AG08395 (cell line): ENCODE measurements at regions not wholly inside any gene's neighbourhood (a gene's known extent, or its start where the extent isn't known, plus 50 kb on each side); places are given as distances from the start of the nearest gene placed in this dataset.
"Not testable (repeated sequence)": the region's sequence is repeated elsewhere in the genome, so short reads cannot be mapped to it uniquely, and the experiment has no call there.

Source experiments
- DNase-seq: peaks from one replicate; pipeline ENCODE4 v3.0.0; 2012; ENCODE audit warnings: mixed read lengths, low spot score

GRCh38 chr20:30508382-30508781 lies 749.1 kb upstream of the DEFB115 start:
- DNase-seq, result not testable (repeated sequence)

GRCh38 chr20:30511322-30512030 lies 746.0 kb upstream of the DEFB115 start:
- DNase-seq, result no peak

GRCh38 chr20:30513050-30513628 lies 744.3 kb upstream of the DEFB115 start:
- no peak for DNase-seq

- not testable (repeated sequence) for DNase-seq
These were observed 741.5 kb upstream of the DEFB115 start for GRCh38 chr20:30515915-30516314.

DNA sequence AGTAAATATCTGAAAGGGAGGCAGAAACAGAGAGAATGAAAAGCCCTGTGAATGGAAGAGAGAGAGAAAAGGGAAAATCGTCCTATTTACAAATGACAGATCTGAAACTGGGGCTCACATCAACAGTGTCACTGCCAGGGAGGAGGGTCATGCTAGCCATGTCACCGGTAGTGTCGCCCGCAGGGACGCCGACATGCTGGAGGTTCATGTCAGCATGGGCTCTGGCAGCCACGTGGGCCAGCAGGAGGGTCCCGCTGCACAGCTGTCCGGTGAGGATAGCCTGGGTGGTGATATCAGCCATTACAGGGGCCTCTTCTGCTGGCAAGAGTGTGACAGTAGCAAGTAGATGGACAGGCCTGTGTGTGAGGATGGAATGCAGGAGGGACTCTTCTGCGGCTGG lies 738.6 kb upstream of the DEFB115 start:
- not testable (repeated sequence) for DNase-seq

DNA sequence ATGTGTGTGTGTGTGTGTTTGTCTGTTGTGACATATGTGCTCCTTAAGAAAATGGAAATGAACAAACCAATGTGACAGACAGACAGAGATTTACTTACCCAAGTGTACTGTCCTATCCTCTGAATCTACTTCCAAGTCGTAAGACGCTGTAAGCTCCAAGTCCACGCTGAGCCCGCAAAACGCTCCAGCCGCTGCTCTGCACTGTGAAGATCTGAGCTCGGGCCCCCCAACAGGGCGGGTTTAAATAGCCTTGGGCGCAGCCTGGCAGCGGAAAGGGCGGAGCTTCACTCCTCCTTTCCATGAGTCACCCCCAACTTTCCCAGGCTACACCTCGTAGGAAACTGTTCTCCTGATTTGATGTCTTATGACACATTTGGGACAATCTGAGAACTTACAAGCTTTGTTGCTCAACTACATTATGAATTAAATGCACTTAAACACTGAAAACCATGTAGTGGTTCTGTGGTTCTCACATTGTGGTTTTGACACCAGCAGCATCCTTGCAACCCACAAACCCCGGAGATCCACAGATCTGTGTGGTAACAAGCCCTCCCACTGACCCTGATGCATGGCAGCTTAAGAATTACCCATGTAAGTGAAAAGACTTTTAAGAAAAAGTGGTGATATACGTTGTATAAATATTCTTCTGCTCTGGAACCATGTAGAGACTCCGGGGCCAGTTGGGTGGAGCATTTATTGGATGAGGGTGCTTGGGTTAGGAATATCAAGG lies 735.6 kb upstream of the DEFB115 start:
- not testable (repeated sequence) for DNase-seq

GRCh38 chr20:30524155-30524554 lies 733.3 kb upstream of the DEFB115 start:
- not testable (repeated sequence) for DNase-seq

GRCh38 chr20:30524761-30525160 lies 732.7 kb upstream of the DEFB115 start:
- DNase-seq, result not testable (repeated sequence)

DNA sequence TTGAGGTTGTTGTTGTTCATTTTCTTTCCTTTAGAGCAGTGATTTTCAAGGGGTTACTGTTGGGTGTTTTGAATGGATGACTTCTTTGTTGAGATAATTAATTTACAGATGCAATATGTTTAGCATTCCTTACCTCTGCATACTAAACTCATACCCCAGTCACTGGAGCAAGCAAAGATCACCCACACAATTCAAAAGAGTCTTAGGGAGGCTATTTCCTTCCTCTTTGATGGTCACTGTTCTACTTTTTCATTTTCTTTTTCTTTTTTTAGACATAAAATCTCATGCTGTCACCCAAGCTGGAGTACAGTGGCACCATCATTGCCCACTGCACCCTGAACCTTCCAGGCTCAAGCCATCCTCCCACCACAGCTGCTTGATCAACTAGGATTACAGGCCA lies 723.8 kb upstream of the DEFB115 start:
- DNase-seq, result not testable (repeated sequence)

DNA sequence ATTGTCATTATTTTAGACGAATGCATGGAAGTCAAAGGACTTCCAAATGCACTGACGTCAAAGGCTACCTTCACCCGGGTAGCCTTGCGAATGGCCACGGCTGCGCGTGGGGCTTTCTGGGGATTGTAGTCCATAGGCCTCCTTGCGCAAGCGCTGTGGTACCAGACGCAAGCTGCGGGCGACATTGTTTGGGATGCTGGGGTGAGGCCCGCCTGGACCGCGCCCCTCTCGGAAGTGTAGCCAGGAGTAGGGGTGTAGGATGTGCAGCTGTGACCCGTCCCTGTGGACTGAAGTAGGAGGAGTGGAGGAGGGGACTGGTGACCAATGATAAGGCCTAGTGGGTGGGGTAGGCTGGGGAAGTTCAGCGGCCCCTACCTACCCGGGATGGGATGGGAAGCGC lies 720.0 kb upstream of the DEFB115 start:
- not testable (repeated sequence) for DNase-seq

DNA sequence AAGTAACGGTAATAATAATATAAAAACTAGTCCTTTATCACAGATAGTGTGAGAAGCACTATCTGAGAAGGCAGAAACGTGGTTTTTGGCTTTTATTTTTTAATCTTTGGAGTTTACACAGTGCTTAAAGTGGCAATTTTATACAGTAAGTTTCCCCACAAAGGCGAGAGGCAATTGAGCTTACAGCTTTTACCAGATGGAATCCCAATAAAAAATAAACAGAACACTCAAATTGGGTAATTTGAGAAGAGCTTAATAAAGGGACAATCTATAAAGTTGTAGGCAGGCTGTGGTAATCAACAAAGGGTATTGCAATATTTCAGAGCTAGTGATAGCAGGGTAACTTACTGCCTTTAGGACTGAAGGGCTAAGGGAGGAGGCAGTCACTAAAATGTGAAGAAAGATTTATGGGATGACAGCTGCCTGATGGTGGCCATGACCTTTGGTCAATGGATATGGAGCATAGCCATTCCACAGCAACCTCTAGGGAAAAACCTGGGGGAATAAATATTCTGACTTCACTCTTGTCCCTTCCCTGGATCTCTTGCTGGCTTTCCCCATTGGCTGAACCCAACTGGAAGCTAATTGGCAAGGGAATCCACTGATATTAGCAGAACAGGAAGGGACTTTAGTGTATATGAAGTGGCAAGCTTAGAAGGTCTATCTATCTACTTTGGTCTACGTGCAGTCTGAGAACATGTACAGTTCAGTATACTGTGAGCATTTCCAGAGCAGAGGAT lies 717.0 kb upstream of the DEFB115 start:
- DNase-seq, result not testable (repeated sequence)

GRCh38 chr20:30551236-30551635 lies 706.2 kb upstream of the DEFB115 start:
- DNase-seq, result not testable (repeated sequence)

DNA sequence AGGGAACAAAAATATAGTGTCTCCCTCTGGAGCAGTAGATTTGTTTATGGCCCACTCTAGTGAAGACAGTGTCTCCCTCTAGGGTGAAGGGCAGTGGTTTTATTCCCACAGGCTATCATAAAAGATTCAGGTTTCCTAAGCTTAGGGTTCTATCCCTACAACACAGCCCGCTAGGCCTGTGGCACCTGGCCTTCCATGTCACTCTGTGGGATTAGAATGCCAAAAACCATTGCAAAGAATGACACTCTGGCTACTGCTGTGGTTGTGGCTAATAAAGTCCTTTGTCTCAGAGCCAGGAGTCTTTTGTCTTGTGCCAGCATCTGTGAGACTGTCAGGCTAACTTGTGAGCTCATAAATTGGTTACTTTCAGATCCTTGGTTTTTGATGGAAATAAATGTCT lies 700.7 kb upstream of the DEFB115 start:
- not testable (repeated sequence) for DNase-seq

- DNase-seq, result not testable (repeated sequence)
These were observed 692.4 kb upstream of the DEFB115 start for GRCh38 chr20:30565086-30565485.

- DNase-seq, result not testable (repeated sequence)
These were observed 687.6 kb upstream of the DEFB115 start for GRCh38 chr20:30569867-30570266.

DNA sequence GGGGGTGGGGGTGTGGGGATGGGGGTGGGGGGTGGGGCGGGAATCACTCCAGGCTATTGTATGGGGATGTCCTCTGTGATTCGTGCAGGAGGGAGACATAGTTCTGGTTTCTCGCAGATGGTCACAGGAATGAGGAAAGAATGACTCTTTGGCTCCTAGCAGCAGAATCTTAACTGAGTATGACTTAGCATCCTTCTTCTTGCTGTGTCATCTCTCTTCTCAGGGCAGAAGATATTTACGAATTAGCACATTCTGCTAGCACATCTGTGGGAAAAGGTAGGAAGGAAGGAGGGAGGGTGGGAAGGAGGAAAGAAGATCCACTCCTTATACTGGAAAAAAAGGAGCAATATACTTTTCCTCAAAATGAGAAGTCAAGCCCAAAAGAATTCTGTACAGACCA lies 686.8 kb upstream of the DEFB115 start:
- DNase-seq, result not testable (repeated sequence)

GRCh38 chr20:30574337-30574736 lies 683.1 kb upstream of the DEFB115 start:
- DNase-seq, result not testable (repeated sequence)

DNA sequence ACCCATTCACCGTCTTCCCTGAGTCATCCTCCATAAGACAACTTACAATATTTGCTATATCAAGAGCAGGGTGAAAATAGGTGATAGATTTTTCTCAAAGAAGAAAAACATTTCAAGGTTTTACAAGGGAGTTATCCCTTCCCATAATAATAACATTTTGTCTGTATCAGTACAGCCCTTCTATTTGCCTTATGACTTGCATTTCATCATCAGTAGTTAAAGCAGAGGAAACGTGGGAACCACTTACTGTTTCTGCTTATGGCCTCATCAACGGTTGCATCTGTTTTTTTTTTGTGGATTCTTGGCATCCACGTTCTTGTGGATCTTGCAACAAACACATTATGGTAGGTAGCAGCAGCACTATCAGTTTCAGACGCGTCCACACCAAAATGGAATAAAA lies 678.4 kb upstream of the DEFB115 start:
- not testable (repeated sequence) for DNase-seq

DNA sequence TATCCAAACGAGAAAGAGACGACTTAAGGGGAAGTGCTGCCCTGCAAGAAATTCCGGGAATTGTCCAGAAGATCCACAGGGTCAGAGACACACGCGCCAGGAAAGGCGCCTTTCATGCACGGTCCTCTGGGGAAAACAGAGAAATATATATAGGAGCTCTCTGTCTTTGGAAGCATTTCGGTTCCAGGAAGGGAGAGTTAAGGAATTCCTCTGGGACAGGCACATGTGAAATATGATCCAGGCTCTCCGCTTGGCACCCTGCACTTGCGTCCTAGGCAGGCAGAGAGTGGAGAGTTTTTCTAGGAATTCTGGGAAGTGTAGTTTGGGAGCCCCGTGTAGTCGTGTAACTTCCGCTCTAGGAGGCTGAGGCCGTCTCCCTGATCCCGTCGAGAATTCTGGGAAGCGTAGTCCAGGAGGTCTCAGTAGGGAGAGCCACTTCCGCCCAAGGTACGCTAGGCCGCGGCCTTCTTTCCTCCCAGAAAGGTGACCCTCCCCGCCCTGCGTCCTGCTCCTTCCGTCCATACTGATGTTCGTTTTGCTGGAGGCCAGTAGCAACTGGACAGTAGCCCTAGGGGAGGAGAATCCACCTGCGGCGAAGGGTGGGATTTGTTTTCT lies 677.5 kb upstream of the DEFB115 start:
- DNase-seq, result peak; percentile 10

DNA sequence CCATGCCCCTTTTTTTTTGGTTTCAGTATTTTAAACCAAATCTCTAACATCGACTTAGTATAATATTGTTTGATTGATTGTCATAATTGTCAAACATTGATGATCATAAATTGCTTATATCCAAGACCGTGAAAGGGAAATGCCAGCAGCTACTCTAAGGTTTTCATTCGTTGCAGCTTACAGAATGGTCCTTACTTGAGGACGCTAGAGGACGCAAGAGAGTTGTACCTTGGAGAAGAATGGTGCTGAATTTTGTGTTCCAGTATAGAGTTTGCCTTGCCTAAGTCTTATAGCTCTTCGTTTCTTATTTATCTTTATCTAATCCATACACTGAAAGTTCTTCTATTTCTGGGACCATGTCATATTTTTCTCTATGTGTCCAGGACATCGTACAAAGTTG lies 675.6 kb upstream of the DEFB115 start:
- not testable (repeated sequence) for DNase-seq

DNA sequence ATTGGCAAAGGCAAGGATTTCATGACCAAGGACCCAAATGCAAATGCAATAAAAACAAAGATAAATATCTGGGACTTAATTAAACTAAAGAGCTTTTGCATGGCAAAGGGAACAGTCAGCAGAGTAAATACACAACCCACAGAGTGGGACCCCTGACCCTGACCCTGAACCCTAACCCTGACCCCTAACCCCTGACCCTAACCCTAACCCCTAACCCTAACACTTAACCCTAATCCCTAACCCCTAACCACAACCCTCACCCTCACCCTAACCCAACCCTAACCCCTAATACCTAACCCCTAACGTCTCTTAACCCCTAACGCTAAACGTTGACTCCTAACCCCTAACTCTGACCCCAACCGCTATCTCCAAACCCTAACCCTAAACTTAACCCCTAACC lies 673.1 kb upstream of the DEFB115 start:
- not testable (repeated sequence) for DNase-seq
